ENCODE measurements at regions not wholly inside any gene's neighbourhood (a gene's known extent, or its start where the extent isn't known, plus 50 kb on each side); places are given as distances from the start of the nearest gene placed in this dataset.

DNA sequence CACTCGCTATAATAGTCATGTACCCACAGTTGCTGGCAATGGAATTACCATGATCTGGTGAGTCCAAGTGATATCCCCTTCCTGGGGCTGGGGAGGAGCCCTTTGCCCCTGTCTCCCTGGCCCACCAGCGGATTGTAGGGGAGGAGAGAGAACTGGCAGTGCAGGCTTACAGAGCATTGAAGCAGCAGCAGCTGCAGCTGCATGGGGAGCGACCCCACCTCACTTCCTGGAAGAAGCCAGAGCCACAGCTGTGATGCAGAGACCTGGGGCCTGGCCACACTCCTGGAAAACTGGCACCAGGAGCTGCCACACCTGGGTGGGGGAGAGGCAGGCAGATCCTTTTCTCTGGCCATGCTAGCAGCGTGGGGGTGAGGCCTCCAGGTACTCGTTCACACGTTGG is 300.1 kb upstream of the PROK2 start:
- TF ChIP-seq POLR2A (IDR thresholded peaks at IDR 0.05; ENCODE audit: low read depth, low read length) (no peak), TAF1 (IDR thresholded peaks at IDR 0.05; ENCODE audit: low read depth, low read length) (no peak), PAX5 (IDR thresholded peaks at IDR 0.05; ENCODE audit: insufficient read depth, low read length, severe bottlenecking) (no peak), POLR2AphosphoS5 (IDR thresholded peaks at IDR 0.05; ENCODE audit: low read depth, low read length) (no peak)

Measured in GM12891 (cell line).